Hepatocyte (in vitro differentiated cells): ENCODE measurements at regions not wholly inside any gene's neighbourhood (a gene's known extent, or its start where the extent isn't known, plus 50 kb on each side); places are given as distances from the start of the nearest gene placed in this dataset.

Experiments used
- CTCF ChIP-seq: fragments of 200-600 bp; sonication (generic); IDR thresholded peaks from 2 replicates; pipeline ENCODE4 v1.5.1; 2016; ENCODE audit warnings: antibody characterized with exemption, mild to moderate bottlenecking; ENCODE audit not compliant: poor library complexity
- EZH2 ChIP-seq: fragments of 200-600 bp; sonication (generic); IDR thresholded peaks from 2 replicates; pipeline ENCODE4 v1.6.1; 2016; ENCODE audit warnings: antibody characterized with exemption, mild to moderate bottlenecking, borderline replicate concordance

- TF ChIP-seq CTCF (no peak), EZH2 (no peak)
Measured at GRCh38 chr12:31899109-31899508, 60.1 kb upstream of the RESF1 start.
